AG04450 (cell line): ENCODE measurements at regions not wholly inside any gene's neighbourhood (a gene's known extent, or its start where the extent isn't known, plus 50 kb on each side); places are given as distances from the start of the nearest gene placed in this dataset.

Experiments
- CTCF ChIA-PET: fragments of 300-600, 350-600 bp; formaldehyde crosslinking; extraction: SDS; loops from one replicate; lab custom pipeline; 2022; ENCODE audit warnings: antibody characterized with exemption, inconsistent platforms; lab: Charles Lee
- POLR2A ChIA-PET: fragments of 350-600 bp; formaldehyde crosslinking; extraction: SDS; loops from one replicate; lab custom pipeline; 2021; ENCODE audit warnings: antibody characterized with exemption, inconsistent platforms; lab: Yijun Ruan, JAX
- DNase-seq: peaks from one replicate; pipeline ENCODE4 v3.0.0-alpha.2; 2011; ENCODE audit warnings: low read depth, low spot score
- H3K27ac ChIP-seq: one replicate; pipeline ENCODE4 v1.5.1; 2012; ENCODE audit warnings: low read depth, low read length, control low read depth
- H3K27me3 ChIP-seq: one replicate; pipeline ENCODE4 v1.6.0; 2012; ENCODE audit warnings: low read length; ENCODE audit not compliant: control insufficient read depth, insufficient read depth
- H3K4me3 ChIP-seq: 2 replicates; pipeline ENCODE4 v1.5.1; 2011; ENCODE audit warnings: mild to moderate bottlenecking, low read depth, low read length, control low read depth
- H3K9me3 ChIP-seq: 2 replicates; pipeline ENCODE4 v1.5.1; 2012; ENCODE audit warnings: low read length; ENCODE audit not compliant: control insufficient read depth, insufficient read depth
- TF ChIP-seq, protein P1 (sequence below): IDR thresholded peaks from 2 replicates; pipeline ENCODE4 v1.5.1; 2011; ENCODE audit warnings: low read depth, low read length, control low read depth, inconsistent platforms

DNA sequence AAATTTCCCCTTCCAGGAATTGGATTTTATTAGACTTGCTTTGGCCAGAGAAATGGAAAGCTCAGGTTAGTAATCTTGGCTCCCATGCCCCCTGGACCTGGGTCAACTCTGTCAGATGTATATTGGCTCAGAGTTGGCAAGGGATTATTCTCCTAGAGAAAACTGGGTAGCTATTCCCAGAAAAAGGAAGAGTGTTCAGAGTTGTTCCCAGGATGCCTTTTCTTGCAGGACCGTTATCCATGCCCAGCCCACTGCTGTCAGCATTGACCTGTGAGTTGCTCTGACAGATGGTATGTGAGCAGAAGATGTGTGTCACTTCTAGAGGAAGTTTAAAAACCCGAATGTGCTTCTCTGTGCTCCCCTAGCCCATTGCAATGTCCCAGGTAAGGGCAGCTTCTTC lies 509.9 kb upstream of the ZFP42 start:
- no peaks in the 10 kb centered on the region for H3K27me3 ChIP-seq
- no peak overlapping the region for H3K4me3 ChIP-seq
- TF ChIP-seq, protein P1, sequence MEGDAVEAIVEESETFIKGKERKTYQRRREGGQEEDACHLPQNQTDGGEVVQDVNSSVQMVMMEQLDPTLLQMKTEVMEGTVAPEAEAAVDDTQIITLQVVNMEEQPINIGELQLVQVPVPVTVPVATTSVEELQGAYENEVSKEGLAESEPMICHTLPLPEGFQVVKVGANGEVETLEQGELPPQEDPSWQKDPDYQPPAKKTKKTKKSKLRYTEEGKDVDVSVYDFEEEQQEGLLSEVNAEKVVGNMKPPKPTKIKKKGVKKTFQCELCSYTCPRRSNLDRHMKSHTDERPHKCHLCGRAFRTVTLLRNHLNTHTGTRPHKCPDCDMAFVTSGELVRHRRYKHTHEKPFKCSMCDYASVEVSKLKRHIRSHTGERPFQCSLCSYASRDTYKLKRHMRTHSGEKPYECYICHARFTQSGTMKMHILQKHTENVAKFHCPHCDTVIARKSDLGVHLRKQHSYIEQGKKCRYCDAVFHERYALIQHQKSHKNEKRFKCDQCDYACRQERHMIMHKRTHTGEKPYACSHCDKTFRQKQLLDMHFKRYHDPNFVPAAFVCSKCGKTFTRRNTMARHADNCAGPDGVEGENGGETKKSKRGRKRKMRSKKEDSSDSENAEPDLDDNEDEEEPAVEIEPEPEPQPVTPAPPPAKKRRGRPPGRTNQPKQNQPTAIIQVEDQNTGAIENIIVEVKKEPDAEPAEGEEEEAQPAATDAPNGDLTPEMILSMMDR: no peak
- CTCF ChIA-PET: interaction anchor here (0.6 kb wide), 1 partner anchor 341 kb away, joined by 4 read pairs; no protein-coding TSS in a partner anchor
- no peak for DNase-seq
- H3K9me3 ChIP-seq: peaks cover 7% of the 10 kb centered on the region
- POLR2A ChIA-PET: no interaction called here
- no peak overlapping the region for H3K27ac ChIP-seq

DNA sequence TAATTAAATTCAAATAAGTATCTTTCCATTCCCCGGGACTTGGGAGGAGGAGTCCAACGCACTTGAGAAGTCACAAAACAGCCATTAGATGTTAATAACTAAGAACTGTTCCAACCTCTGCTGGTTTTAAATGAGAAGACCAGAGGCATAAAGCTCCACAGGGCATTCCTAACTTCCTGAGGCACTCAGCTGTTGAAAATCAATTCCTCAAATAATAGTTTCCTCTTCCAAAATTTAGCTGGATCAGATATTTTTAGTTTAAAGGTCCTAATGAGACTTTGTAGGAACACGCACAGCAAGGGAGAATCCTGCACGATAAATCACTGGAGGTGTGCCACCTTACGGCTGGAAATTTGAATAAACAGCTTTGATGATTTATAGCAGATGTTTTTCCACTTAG lies 504.3 kb upstream of the ZFP42 start:
- peaks cover 7% of the 10 kb centered on the region for H3K9me3 ChIP-seq
- ChIA-PET CTCF (no interaction called here), POLR2A (no interaction called here)
- H3K27ac ChIP-seq: no peak overlapping the region
- no peak for DNase-seq
- H3K27me3 ChIP-seq: no peaks in the 10 kb centered on the region
- no peak overlapping the region for H3K4me3 ChIP-seq
- TF ChIP-seq, protein P1: no peak

DNA sequence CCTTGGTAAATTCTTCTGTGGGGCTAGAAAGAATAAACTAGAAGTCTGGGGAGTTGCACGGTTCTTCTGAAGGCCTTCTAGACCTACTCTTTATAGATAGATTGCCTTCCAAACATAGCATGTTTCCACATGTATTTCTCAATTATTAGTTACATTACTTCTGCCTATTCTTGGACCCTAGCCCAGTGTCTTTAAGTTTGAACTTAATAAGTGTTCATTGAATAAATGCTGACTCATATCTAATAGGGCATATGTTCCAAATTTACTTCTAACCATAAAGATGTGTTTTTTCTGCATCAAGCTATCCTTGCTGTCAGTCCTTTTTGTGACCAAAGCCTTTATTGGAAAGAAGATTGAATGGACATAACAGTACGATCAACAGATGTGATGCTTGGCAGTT lies 503.6 kb upstream of the ZFP42 start:
- Histone ChIP-seq H3K9me3 (peaks cover 7% of the 10 kb centered on the region), H3K4me3 (no peak overlapping the region), H3K27ac (no peak overlapping the region), H3K27me3 (no peaks in the 10 kb centered on the region)
- TF ChIP-seq, protein P1: no peak
- POLR2A ChIA-PET: no interaction called here
- CTCF ChIA-PET: interaction anchor here (0.7 kb wide), 1 partner anchor 205 kb away, joined by 4 read pairs; no protein-coding TSS in a partner anchor
- DNase-seq: peak; percentile 13

DNA sequence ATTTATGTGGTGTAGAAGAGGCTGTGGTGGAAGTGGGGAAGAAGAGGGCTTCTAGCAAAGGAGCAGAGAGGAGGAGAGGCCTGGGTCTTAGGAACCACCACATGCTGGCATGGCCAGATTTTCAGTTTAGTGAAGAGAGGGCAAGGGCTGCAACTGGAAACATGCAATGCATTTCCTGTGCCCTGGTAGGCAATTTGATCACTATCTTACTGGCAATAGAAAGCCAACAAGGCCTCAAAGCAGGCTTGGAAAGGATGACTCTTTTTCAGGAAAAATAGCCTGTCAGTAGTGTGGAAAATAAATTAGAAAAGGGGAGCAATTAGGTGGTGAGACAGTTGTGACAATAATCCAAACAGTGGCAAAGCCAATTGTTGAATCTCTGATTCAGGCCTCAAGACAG lies 501.9 kb upstream of the ZFP42 start:
- Histone ChIP-seq H3K9me3 (peaks cover 5% of the 10 kb centered on the region; the same call in 1 of the 2 replicates), H3K27me3 (no peaks in the 10 kb centered on the region), H3K27ac (no peak overlapping the region), H3K4me3 (no peak overlapping the region)
- DNase-seq: no peak
- POLR2A ChIA-PET: no interaction called here
- TF ChIP-seq, protein P1: no peak
- CTCF ChIA-PET: no interaction called here

GRCh38 chr4:187499956-187500355 lies 495.6 kb upstream of the ZFP42 start:
- Histone ChIP-seq H3K9me3 (peaks cover 2% of the 10 kb centered on the region; the same call in 1 of the 2 replicates), H3K4me3 (no peak overlapping the region), H3K27ac (no peak overlapping the region), H3K27me3 (no peaks in the 10 kb centered on the region)
- ChIA-PET POLR2A (no interaction called here), CTCF (no interaction called here)
- TF ChIP-seq, protein P1: no peak
- DNase-seq: no peak
